ENCODE measurements at regions not wholly inside any gene's neighbourhood (a gene's known extent, or its start where the extent isn't known, plus 50 kb on each side); places are given as distances from the start of the nearest gene placed in this dataset.

DNA sequence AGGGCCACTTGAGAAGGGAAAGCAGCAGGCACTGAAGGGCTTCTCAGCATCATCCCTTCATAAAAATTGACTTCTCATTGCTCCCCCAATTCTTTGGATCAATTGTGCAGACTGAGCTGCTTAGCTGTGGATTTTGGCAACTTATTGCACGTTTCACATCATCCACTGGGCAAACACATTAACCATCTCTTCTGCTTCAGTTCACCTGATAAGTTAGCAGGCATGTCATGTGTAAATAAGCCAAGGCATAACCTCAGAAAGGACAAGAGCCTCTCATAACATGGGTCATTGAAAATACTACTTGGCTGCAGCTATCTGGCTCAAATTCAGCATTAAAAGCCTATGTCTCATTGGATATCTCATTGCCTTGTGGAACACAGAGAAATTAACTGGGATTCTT lies 366.5 kb downstream of the LRRC3B start:
- in situ Hi-C loops (cut with MboI; ENCODE audit: low pct_unique_long_range_greater_than_20kb, low sequenced_read_pairs, unreplicated experiment), result no loop called here
- TF ChIP-seq, protein P1, sequence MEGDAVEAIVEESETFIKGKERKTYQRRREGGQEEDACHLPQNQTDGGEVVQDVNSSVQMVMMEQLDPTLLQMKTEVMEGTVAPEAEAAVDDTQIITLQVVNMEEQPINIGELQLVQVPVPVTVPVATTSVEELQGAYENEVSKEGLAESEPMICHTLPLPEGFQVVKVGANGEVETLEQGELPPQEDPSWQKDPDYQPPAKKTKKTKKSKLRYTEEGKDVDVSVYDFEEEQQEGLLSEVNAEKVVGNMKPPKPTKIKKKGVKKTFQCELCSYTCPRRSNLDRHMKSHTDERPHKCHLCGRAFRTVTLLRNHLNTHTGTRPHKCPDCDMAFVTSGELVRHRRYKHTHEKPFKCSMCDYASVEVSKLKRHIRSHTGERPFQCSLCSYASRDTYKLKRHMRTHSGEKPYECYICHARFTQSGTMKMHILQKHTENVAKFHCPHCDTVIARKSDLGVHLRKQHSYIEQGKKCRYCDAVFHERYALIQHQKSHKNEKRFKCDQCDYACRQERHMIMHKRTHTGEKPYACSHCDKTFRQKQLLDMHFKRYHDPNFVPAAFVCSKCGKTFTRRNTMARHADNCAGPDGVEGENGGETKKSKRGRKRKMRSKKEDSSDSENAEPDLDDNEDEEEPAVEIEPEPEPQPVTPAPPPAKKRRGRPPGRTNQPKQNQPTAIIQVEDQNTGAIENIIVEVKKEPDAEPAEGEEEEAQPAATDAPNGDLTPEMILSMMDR (IDR thresholded peaks at IDR 0.05; ENCODE audit: extremely low read depth, insufficient read depth, missing control alignments), result no peak
- DNase-seq (ENCODE audit: low spot score), result no peak

- TF ChIP-seq, protein P1 (IDR thresholded peaks at IDR 0.05; ENCODE audit: extremely low read depth, insufficient read depth, missing control alignments), result no peak
- no peak for DNase-seq (ENCODE audit: low spot score)
- in situ Hi-C loops (cut with MboI; ENCODE audit: low pct_unique_long_range_greater_than_20kb, low sequenced_read_pairs, unreplicated experiment), result no loop called here
Observed at GRCh38 chr3:26997226-26997625, 372.0 kb downstream of the NEK10 start.

GRCh38 chr3:27010834-27011233 lies 358.3 kb downstream of the NEK10 start:
- TF ChIP-seq, protein P1 (IDR thresholded peaks at IDR 0.05; ENCODE audit: extremely low read depth, insufficient read depth, missing control alignments), result no peak
- DNase-seq (ENCODE audit: low spot score), result no peak
- in situ Hi-C loops (cut with MboI; ENCODE audit: low pct_unique_long_range_greater_than_20kb, low sequenced_read_pairs, unreplicated experiment), result no loop called here

- in situ Hi-C loops (cut with MboI; ENCODE audit: low pct_unique_long_range_greater_than_20kb, low sequenced_read_pairs, unreplicated experiment), result no loop called here
- TF ChIP-seq, protein P1 (IDR thresholded peaks at IDR 0.05; ENCODE audit: extremely low read depth, insufficient read depth, missing control alignments), result peak; percentile 26
- DNase-seq (ENCODE audit: low spot score), result no peak
Observed at GRCh38 chr3:27022096-27022761, 347.0 kb downstream of the NEK10 start.

DNA sequence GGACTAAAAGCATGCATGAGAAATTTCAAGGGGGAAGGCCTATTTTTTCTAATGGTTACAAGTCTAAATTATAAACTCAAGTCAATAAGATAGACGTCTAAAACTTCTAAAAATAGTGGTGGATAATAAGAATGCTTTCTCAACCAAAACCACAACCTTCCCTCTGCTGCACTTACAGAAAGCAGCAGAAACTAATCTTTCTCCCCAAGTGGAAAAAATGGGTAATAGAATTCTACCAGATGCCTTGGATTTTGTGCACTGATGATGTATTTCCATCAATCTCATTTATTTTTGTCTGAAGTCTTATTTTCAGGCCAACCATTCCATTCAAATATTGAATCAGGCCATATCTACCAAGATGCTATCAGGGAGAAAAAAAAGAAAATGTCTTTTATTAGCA lies 344.7 kb downstream of the NEK10 start:
- TF ChIP-seq, protein P1 (IDR thresholded peaks at IDR 0.05; ENCODE audit: extremely low read depth, insufficient read depth, missing control alignments), result no peak
- DNase-seq (ENCODE audit: low spot score), result no peak
- in situ Hi-C loops (cut with MboI; ENCODE audit: low pct_unique_long_range_greater_than_20kb, low sequenced_read_pairs, unreplicated experiment), result no loop called here

DNA sequence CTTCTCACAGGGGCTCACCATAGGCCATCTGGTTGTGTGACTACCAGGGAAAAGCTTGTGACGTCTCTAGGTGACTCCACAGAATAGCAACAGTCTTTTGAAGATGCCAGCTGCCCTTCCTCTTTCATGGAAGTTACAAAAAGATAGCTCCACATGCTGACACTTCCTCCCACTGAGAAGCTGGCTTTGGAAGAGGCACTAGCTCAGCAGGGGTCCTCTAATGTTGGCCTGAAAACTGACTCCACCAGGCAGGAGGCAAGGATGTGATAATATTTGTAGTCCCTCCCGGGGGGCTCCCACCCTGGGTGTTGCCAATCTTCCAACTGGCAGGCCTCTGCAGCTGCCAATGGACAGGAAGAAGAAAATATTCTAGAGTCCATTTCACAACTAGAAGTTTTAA lies 343.5 kb downstream of the NEK10 start:
- TF ChIP-seq, protein P1 (IDR thresholded peaks at IDR 0.05; ENCODE audit: extremely low read depth, insufficient read depth, missing control alignments), result no peak
- in situ Hi-C loops (cut with MboI; ENCODE audit: low pct_unique_long_range_greater_than_20kb, low sequenced_read_pairs, unreplicated experiment), result no loop called here
- no peak for DNase-seq (ENCODE audit: low spot score)

All from GM13977 (cell line).